ENCODE measurements at regions not wholly inside any gene's neighbourhood (a gene's known extent, or its start where the extent isn't known, plus 50 kb on each side); places are given as distances from the start of the nearest gene placed in this dataset.
"Not testable (repeated sequence)": the region's sequence is repeated elsewhere in the genome, so short reads cannot be mapped to it uniquely, and the experiment has no call there.

DNA sequence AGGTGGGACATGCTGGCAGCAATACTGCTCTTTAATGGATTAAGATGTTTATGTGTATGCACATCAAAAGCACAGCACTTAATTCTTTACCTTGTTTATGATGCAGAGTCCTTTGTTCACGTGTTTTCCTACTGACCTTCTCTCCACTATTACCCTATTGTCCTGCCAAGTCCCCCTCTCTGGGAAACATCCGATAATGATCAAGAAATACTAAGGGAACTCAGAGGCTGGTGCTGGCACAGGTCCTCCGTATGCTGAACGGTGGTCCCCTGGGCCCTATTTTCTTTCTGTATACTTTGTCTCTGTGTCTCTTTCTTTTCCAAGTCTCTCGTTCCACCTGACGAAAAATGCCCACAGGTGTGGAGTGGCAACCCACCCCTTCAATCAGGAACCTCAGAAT lies 84.0 kb upstream of the ALDH3B2 start:
- H3K27me3 ChIP-seq, H3K4me3 ChIP-seq, H3K9me3 ChIP-seq, H3K36me3 ChIP-seq, DNase-seq: not testable (repeated sequence)

DNA sequence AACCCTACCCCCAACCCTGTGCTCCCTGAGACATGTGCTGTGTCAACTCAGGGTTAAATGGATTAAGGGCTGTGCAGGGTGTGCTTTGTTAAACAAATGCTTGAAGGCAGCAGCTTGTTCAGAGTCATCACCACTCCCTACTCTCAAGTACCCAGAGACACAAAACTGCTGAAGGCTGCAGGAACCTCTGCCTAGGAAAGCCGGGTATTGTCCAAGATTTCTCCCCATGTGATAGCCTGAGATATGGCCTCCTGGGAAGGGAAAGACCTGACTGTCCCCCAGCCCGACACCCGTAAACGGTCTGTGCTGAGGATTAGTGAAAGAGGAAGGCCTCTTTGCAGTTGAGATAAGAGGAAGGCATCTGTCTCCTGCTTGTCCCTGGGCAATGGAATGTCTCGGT lies 83.6 kb upstream of the ALDH3B2 start:
- not testable (repeated sequence) for H3K36me3 ChIP-seq, H3K9me3 ChIP-seq, DNase-seq, H3K4me3 ChIP-seq, H3K27me3 ChIP-seq

DNA sequence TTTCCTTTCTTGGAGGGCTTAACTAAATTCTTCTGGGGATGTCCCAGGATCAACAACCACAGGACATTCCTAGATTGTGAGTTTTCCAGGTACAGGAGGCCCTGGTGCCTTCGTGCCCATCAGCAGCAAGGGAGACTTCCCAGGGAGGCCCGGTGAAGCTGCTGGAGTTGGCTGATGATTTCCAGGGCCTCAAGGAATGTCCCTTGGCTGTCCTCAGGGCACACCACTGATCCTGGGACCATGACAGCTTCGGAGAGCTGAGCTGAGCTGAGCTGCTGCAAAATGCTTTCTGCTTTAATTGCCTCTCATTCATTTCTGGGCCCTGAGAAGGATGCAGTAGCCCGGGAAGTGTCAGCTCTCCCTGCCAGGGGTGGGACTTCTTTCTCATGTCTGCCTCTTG lies 79.4 kb upstream of the ALDH3B2 start:
- not testable (repeated sequence) for H3K9me3 ChIP-seq, H3K27me3 ChIP-seq, H3K4me3 ChIP-seq, H3K36me3 ChIP-seq, DNase-seq

DNA sequence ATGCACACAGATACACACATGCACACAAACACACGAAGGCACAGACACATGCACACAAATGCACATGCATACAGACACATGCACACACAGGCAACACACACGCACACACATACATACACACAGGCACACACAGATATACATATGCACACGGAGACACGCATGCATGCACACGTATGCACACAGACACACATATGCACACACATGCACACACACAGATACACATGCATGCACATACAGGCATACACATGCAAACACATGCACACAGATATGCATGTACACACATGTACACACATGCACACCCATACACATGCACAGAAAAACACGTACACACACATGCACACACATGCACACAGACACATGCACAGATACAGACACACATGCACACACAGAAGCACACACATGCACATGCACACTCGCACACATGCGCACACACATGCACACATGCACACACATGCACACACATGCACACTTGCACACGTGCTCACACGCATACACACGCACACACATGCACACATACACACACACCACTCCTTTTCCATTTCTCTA lies 70.8 kb upstream of the ALDH3B2 start:
- Histone ChIP-seq H3K9me3 (no peaks in the 10 kb centered on the region), H3K36me3 (no peaks in the 10 kb centered on the region), H3K4me3 (no peak overlapping the region), H3K27me3 (no peaks in the 10 kb centered on the region)
- DNase-seq, result no peak

DNA sequence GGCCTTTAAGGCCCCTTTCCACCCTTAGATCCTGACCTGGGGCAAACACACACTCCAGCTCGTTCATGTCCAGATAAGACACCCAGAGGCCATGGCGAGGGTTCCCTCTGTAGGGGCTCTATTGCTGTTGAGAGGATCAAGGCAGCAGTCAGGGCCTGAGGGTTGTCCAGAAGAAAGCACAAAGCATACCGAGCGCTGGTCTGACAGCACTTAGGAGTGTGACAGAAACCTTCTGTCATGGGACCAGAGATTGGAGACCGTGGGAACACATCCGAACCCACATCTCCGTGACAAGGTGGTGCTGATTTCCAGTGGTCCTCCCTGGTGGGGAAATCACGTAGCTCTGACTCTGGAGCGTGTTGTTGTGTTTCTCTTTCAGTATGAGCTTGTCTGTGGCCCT lies 69.8 kb upstream of the ALDH3B2 start:
- H3K9me3 ChIP-seq, H3K27me3 ChIP-seq, H3K4me3 ChIP-seq, H3K36me3 ChIP-seq, DNase-seq: not testable (repeated sequence)

DNA sequence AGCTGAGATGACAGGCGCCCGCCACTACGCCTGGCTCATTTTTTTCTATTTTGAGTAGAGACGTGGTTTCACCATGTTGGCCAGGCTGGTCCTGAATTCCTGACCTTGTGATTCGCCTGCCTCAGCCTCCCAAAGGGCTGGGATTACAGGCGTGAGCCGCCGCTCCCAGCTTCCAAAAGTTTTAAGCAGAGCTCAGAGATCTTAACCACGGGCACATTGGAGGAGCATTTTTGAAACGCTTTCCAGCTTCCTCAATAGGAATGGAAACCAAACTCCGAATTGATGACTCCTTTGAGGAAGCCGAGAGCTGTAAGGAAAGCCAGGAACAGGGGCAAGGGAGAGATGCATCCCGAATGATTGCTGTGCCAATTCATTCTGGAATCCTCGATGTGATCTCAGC lies 63.8 kb upstream of the ALDH3B2 start:
- not testable (repeated sequence) for H3K36me3 ChIP-seq

DNA sequence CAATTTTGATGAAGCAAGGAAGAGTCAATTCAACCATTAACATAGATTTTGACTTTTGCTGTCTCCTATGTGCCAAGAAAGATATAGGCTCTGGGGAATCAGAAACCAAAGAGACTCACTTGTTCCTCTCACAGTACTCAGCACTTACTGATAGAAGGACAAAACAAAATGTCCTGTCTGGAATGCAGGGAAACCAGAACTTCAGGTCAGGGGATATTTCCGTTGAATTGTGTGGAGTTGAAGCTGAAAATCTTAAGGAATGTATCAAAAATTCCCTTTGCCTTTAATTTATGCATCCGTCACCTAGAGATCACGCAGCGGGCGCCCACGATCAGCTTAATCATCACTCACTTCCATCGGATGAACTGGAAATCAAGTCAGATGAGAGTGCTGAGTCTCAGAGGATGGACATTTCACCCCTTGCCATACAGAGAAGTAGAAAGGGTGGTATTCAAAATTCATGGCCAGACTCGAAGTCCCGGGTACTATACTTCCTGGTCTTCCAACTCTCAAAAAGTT lies 63.2 kb upstream of the ALDH3B2 start:
- not testable (repeated sequence) for H3K27me3 ChIP-seq, H3K36me3 ChIP-seq, H3K9me3 ChIP-seq, H3K4me3 ChIP-seq, DNase-seq

More for the DNA sequence above, 63.8 kb upstream of the ALDH3B2 start:
- H3K9me3 ChIP-seq, H3K27me3 ChIP-seq, H3K4me3 ChIP-seq, DNase-seq: not testable (repeated sequence)

DNA sequence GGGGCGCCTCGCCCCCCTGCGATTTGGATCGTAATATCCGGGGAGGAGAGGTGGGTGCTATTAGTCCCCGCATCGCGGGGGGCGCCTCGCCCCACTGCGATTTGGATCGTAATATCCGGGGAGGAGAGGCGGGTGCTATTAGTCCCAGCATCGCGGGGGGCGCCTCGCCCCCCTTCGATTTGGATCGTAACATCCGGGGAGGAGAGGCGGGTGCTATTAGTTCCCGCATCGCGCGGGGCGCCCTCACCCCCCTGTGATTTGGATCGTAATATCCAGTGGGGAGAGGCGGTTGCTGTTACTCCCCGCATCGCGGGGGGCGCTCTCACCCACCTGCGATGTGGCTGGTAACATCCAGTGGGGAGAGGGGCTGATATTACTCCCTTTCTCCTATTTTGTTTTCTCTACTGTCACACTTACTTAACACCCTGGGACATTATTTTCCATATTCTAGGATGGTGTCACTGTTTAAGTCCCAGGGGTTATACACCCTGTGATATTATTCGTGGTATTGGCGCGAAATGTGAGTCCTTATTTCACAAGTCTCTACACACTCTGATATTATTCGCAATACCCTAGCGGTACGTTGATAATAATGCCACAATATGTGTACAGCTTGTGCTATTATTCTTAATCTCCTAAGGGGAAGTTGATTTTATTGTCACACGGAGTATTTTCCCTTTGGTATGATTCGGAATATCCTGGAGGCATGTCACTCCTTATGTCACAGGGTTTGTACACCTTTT lies 57.8 kb upstream of the ALDH3B2 start:
- Histone ChIP-seq H3K9me3 (no peaks in the 10 kb centered on the region), H3K27me3 (peaks cover 7% of the 10 kb centered on the region; the same call in 1 of the 2 replicates), H3K36me3 (no peaks in the 10 kb centered on the region), H3K4me3 (no peak overlapping the region)
- peak; percentile 23 for DNase-seq

DNA sequence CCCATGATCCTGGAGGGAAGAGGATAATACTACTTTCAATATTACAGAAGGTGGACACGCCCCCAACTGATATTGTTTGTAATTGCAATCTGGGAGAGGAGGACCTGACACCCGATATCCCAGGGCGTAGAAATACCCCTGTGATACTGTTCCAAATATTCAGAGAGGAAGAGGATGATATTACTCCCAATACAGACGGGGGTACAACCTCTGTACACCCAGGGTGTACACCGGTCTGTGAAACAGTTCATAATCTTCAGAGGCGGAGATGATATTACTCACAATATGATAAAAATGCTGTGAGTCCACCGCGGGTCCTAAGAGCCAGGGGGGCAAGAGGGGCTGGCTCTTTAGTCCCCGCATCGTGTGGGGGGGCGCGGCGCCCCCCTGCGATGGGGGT lies 57.2 kb upstream of the ALDH3B2 start:
- Histone ChIP-seq H3K27me3 (peaks cover 7% of the 10 kb centered on the region; the same call in 1 of the 2 replicates), H3K36me3 (no peaks in the 10 kb centered on the region), H3K4me3 (no peak overlapping the region), H3K9me3 (no peaks in the 10 kb centered on the region)
- DNase-seq, result no peak

DNA sequence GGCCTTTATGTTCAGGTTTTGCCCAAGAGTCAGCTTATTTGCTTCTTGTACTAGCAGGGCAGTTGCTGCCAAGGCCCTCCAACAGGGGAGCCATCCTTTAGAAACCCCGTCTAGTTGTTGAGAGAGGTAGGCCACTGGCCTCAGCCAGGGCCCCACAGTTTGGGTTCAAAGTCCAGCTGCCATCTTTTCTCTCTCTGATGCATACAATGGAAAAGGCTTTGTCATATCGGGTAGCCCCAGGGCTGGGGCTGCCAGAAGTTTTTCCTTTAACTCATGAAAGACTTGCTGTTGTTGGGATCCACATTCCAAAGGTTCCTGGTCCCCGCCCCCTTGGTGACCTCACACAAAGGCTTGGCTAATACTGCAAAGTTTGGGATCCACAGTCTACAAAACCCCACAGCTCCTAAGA lies 53.7 kb upstream of the ALDH3B2 start:
- H3K27me3 ChIP-seq, H3K9me3 ChIP-seq, DNase-seq, H3K36me3 ChIP-seq, H3K4me3 ChIP-seq: not testable (repeated sequence)

DNA sequence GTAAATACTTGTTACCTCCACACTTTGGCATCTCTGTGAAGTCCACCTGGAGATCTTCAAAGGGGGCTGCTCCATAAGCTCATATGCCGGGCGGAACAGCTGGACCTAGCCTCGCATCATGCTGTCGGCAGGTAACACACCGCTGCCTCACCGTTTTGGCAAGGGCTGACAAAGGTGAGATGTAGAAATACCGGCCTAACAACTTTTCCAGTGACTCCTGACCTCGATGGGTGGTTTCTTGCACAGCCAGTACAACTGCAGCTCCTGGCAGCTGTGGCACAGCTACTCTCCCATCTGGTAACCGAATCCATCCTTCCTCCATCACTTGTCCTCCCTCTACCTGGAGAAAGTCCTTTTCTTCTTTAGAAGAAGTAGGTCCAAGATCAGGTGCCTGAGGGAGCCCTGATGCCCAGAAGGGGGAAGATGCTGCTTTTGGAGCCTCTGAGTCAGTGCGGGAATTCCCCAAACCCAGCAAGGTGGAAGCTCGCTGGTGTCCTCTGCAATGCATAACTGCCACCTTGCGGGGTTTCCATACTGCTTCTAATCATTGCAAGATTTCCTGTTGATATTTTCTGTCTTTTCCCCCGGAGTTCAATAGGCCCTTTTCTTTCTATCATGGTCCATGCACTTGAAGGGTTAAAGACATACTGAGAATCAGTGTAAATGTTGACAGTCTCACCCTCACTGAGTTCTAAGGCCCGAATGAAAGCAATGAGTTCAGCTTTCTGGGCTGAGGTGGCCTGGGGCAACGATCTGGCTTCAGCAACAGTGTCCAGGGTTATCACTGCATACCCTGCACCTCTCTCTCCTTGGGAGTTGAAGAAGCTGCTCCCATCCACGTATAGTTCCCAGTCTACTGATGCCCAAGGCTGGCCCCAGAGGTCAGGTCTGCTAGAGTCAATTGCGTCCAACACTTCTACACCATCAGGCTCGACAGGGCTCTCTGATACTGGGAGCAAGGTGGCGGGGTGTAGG lies 52.9 kb upstream of the ALDH3B2 start:
- not testable (repeated sequence) for H3K9me3 ChIP-seq, H3K27me3 ChIP-seq, DNase-seq, H3K36me3 ChIP-seq, H3K4me3 ChIP-seq

Data from MG63 (cell line).